Panc1 (cell line): ENCODE measurements at regions not wholly inside any gene's neighbourhood (a gene's known extent, or its start where the extent isn't known, plus 50 kb on each side); places are given as distances from the start of the nearest gene placed in this dataset.

Experiments
- ATAC-seq: fragments of 200-7000 bp; cut with Tn5 transposase; 2 replicates; pipeline ENCODE4 v1.9.1; 2020; ENCODE audit warnings: mild to moderate bottlenecking, moderate library complexity
- BruUV-seq: library from RNA; stranded (reverse); fragments of 400-500 nt; replicated peaks from 2 replicates; lab custom pipeline; 2021; lab: Mats Ljungman, UMichigan
- CTCF ChIA-PET: fragments of 300-600 bp; sonication (Branson Sonifier 250); formaldehyde crosslinking; loops from one replicate; lab custom pipeline; 2022; ENCODE audit warnings: antibody characterized with exemption; lab: Charles Lee
- POLR2A ChIA-PET: fragments of 300-600 bp; sonication (Branson Sonifier 250); formaldehyde crosslinking; loops from one replicate; lab custom pipeline; 2022; ENCODE audit warnings: antibody characterized with exemption; lab: Charles Lee
- DNase-seq: peaks from one replicate; pipeline ENCODE4 v3.0.0-alpha.2; 2010; ENCODE audit warnings: low read depth, low spot score
- H3K27ac ChIP-seq: 2 replicates; pipeline ENCODE4 v1.5.1; 2011; ENCODE audit warnings: mild to moderate bottlenecking, low read length, inconsistent platforms
- H3K27me3 ChIP-seq: fragments of 200-500 bp; sonication (Bioruptor generic); 2 replicates; pipeline ENCODE4 v1.6.0; 2014; ENCODE audit warnings: low read length, inconsistent platforms; ENCODE audit not compliant: control insufficient read depth, insufficient read depth
- H3K36me3 ChIP-seq: fragments of 200-500 bp; sonication (Bioruptor generic); 2 replicates; pipeline ENCODE4 v1.5.1; 2014; ENCODE audit warnings: inconsistent platforms, mild to moderate bottlenecking, low read length, moderate library complexity; ENCODE audit not compliant: control insufficient read depth, insufficient read depth
- H3K4me1 ChIP-seq: 2 replicates; pipeline ENCODE4 v1.5.1; 2011; ENCODE audit warnings: inconsistent platforms, mild to moderate bottlenecking, low read length, moderate library complexity; ENCODE audit not compliant: control insufficient read depth, insufficient read depth
- H3K4me3 ChIP-seq, 2 experiments: 2 replicates each; pipeline ENCODE4 v1.5.1; 2011 to 2012; ENCODE audit warnings: low read depth in 2 of 2, low read length in 2 of 2, mild to moderate bottlenecking in 2 of 2, inconsistent platforms in 1 of 2, moderate library complexity in 1 of 2
- H3K9me3 ChIP-seq: fragments of 200-500 bp; sonication (Bioruptor generic); 2 replicates; pipeline ENCODE4 v1.5.1; 2014; ENCODE audit warnings: low read depth, mild to moderate bottlenecking, inconsistent platforms, low read length, moderate library complexity; ENCODE audit not compliant: control insufficient read depth, insufficient read depth
- CTCF ChIP-seq: fragments of 450-650 bp; IDR thresholded peaks from 2 replicates; pipeline ENCODE4 v1.5.1; 2017; ENCODE audit warnings: mild to moderate bottlenecking
- POLR2AphosphoS5 ChIP-seq: IDR thresholded peaks from 2 replicates; pipeline ENCODE4 v1.6.1; 2012; ENCODE audit warnings: mild to moderate bottlenecking, low read depth, low read length, moderate library complexity
- REST ChIP-seq, 2 experiments: IDR thresholded peaks; 2 replicates each; pipeline ENCODE4 v1.6.1; 2011 to 2012; ENCODE audit warnings: low read depth in 2 of 2, control low read depth in 1 of 2, low read length in 1 of 2, mild to moderate bottlenecking in 1 of 2, moderate library complexity in 1 of 2; ENCODE audit not compliant: insufficient read depth in 1 of 2
- SIN3A ChIP-seq: IDR thresholded peaks from 2 replicates; pipeline ENCODE4 v1.6.1; 2012; ENCODE audit warnings: low read depth, mild to moderate bottlenecking, low read length, moderate library complexity, borderline replicate concordance; ENCODE audit not compliant: insufficient read depth
- TCF7L2 ChIP-seq: IDR thresholded peaks from 2 replicates; pipeline ENCODE4 v1.6.1; 2011; ENCODE audit warnings: mild to moderate bottlenecking, low read depth, low read length, inconsistent platforms
- in situ Hi-C: cut with HindIII; loops from 2 replicates; pipeline ENCODE4 v1.10.0; 2016; ENCODE audit warnings: low sequenced_read_pairs, low pct_unique_long_range_greater_than_20kb
- intact Hi-C: fragments of 100-400 bp; cut with micrococcal nuclease; formaldehyde crosslinking; loops from one replicate; pipeline ENCODE4 v1.10.0; 2022; ENCODE audit not compliant: unreplicated experiment

- ChIA-PET CTCF (no interaction called here), POLR2A (no interaction called here)
- ATAC-seq (no peak), DNase-seq (no peak)
- in situ Hi-C loops: no loop called here
- no peaks in the 10 kb centered on the region for H3K9me3 ChIP-seq
- TF ChIP-seq CTCF (no peak), SIN3A (no peak), REST (IDR thresholded peaks at IDR 0.05; ENCODE audit: insufficient read depth in 1 of 2, low read depth in 2 of 2, low read length in 1 of 2) (no peak), POLR2AphosphoS5 (no peak), TCF7L2 (no peak)
- no peaks in the 10 kb centered on the region; the same call in 1 of the 2 replicates for H3K27me3 ChIP-seq
- intact Hi-C loops: no loop called here
- no peaks in the 10 kb centered on the region for H3K36me3 ChIP-seq
- BruUV-seq: no TSS peak
- no peak overlapping the region for H3K4me3 ChIP-seq
- H3K27ac ChIP-seq: no peak overlapping the region
- no peaks in the 10 kb centered on the region for H3K4me1 ChIP-seq
Measured at GRCh38 chr6:11356404-11357155, 124.1 kb upstream of the NEDD9 start.

GRCh38 chr6:11353921-11354389 is 121.5 kb upstream of the NEDD9 start:
- no TSS peak for BruUV-seq
- no peak overlapping the region for H3K27ac ChIP-seq
- in situ Hi-C loops (no loop called here), intact Hi-C loops (no loop called here)
- no peak overlapping the region for H3K4me3 ChIP-seq
- H3K4me1 ChIP-seq: no peaks in the 10 kb centered on the region
- no peak for TF ChIP-seq POLR2AphosphoS5
- H3K9me3 ChIP-seq: no peaks in the 10 kb centered on the region
- H3K27me3 ChIP-seq: no peaks in the 10 kb centered on the region; the same call in 1 of the 2 replicates
- ChIA-PET CTCF (no interaction called here), POLR2A (no interaction called here)
- H3K36me3 ChIP-seq: no peaks in the 10 kb centered on the region
- ATAC-seq (no peak), DNase-seq (no peak)

GRCh38 chr6:11350294-11350693 is 117.8 kb upstream of the NEDD9 start:
- no peaks in the 10 kb centered on the region for H3K4me1 ChIP-seq
- no peak overlapping the region for H3K4me3 ChIP-seq
- POLR2A ChIA-PET: no interaction called here
- no TSS peak for BruUV-seq
- in situ Hi-C loops (no loop called here), intact Hi-C loops (no loop called here)
- ATAC-seq: no peak
- CTCF ChIA-PET: no interaction called here
- no peaks in the 10 kb centered on the region for H3K36me3 ChIP-seq
- no peak for DNase-seq
- H3K9me3 ChIP-seq: no peaks in the 10 kb centered on the region
- no peak overlapping the region for H3K27ac ChIP-seq
- no peaks in the 10 kb centered on the region; the same call in 1 of the 2 replicates for H3K27me3 ChIP-seq
- no peak for TF ChIP-seq REST (IDR thresholded peaks at IDR 0.05; ENCODE audit: insufficient read depth in 1 of 2, low read depth in 2 of 2, low read length in 1 of 2)
- TF ChIP-seq POLR2AphosphoS5: no peak
- TF ChIP-seq TCF7L2: no peak
- no peak for TF ChIP-seq CTCF
- TF ChIP-seq SIN3A: no peak
